Peyer's patch (tissue), 4 donors: ENCODE measurements at regions not wholly inside any gene's neighbourhood (a gene's known extent, or its start where the extent isn't known, plus 50 kb on each side); places are given as distances from the start of the nearest gene placed in this dataset.

ENCODE experiments used
- POLR2A ChIP-seq, 2 donors: fragments of 450-650 bp; IDR thresholded peaks; one replicate each; pipeline ENCODE4 v1.5.1; 2017; ENCODE audit warnings: antibody characterized with exemption in 2 of 2, mild to moderate bottlenecking in 2 of 2, moderate library complexity in 2 of 2
- TF ChIP-seq, protein P1 (sequence below), 6 experiments: fragments of 450-650 bp in 4 of 6; fragments of 200-600 bp in 2 of 6; sonication (generic) in 1 of 6; IDR thresholded peaks; one replicate each; pipeline ENCODE4 v1.5.1; 2017 to 2019; ENCODE audit warnings: antibody characterized with exemption in 6 of 6, mild to moderate bottlenecking in 3 of 6, moderate library complexity in 1 of 6

DNA sequence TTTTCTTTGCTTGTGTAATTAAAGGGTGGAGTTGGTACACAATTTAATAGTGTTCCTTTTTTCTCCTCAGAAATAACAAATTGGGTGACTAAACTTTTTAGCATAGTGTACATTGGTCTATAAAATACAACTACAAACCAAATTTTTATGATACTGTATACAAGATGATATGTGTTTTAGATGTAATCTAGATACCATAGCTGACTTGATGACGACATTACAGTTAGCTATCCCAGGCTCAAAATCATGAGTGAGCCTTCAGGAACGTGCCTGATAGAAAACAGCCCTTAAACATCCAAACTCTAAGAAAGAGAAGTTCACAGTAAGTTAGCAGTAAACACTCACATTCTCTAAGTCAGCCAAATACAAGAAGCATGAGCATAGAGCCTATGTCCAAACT, 99.0 kb upstream of the SSTR1 start:
- TF ChIP-seq, protein P1, sequence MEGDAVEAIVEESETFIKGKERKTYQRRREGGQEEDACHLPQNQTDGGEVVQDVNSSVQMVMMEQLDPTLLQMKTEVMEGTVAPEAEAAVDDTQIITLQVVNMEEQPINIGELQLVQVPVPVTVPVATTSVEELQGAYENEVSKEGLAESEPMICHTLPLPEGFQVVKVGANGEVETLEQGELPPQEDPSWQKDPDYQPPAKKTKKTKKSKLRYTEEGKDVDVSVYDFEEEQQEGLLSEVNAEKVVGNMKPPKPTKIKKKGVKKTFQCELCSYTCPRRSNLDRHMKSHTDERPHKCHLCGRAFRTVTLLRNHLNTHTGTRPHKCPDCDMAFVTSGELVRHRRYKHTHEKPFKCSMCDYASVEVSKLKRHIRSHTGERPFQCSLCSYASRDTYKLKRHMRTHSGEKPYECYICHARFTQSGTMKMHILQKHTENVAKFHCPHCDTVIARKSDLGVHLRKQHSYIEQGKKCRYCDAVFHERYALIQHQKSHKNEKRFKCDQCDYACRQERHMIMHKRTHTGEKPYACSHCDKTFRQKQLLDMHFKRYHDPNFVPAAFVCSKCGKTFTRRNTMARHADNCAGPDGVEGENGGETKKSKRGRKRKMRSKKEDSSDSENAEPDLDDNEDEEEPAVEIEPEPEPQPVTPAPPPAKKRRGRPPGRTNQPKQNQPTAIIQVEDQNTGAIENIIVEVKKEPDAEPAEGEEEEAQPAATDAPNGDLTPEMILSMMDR (IDR thresholded peaks at IDR 0.05), result no peak
- no peak for TF ChIP-seq POLR2A (IDR thresholded peaks at IDR 0.05)
